ENCODE measurements at regions not wholly inside any gene's neighbourhood (a gene's known extent, or its start where the extent isn't known, plus 50 kb on each side); places are given as distances from the start of the nearest gene placed in this dataset.

DNA sequence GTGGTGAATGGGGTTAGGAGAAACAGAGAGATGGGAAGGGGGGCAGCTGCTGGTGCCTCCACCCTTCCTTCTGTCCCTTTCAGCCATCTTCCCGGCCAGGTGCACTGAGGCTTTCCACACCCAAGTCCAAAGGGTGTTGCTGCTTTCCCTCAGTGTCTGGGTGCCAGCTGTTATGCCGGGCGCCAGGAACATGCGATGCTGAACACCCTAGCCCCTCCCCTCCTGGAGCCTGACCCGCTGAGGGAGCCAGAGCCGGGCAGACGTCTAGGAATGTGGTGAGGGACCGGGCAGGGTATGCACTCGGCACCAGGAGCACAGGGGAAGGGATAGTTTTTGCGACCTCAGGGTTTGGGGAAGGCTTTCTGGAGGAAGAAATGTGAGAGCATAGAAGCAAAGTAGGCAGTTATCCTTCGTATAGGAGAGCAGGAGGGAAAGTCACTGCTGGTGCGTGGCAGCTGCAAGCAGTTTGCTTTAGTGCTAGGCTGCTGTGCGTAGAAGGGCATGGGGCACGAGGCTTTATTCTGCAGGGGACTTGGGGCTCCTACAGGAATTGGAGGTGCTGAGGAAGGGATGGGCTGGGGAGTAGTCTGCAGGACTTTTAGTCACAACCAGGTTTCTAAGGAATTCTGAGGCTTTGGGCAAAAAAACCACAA, 147.7 kb downstream of the TSN start:
- POLR2A ChIA-PET, result interaction anchor here (0.6 kb wide), 1 partner anchor 91 kb away, joined by 3 read pairs; no protein-coding TSS in a partner anchor
- no peak overlapping the region for H3K27ac ChIP-seq (ENCODE audit: extremely low read depth, low read depth, low read length)
- H3K9me1 ChIP-seq (ENCODE audit: control insufficient read depth, insufficient read depth, low read length), result no peaks in the 10 kb centered on the region
- no peaks in the 10 kb centered on the region for H3K9me3 ChIP-seq (replicated peaks; ENCODE audit: control insufficient read depth, insufficient read depth, low read depth, low read length)
- intact Hi-C loops (cut with micrococcal nuclease) (loop anchor here (5.0 kb wide), 1 partner anchor 69 kb away; no protein-coding TSS in a partner anchor), in situ Hi-C loops (cut with MboI) (no loop called here)
- CTCF ChIA-PET (ENCODE audit: low intra/inter-chr PET ratio), result no interaction called here
- peaks cover 0 to 10% of the 10 kb centered on the region in 2 experiments; a peak in 1 of 5 replicates for H3K4me1 ChIP-seq (replicated peaks in 1 of 2; ENCODE audit: control insufficient read depth in 2 of 2, insufficient read depth in 2 of 2, low read length in 2 of 2)
- DNase-seq (ENCODE audit: extremely low read depth in 1 of 4, low spot score in 3 of 4) (no peak), FAIRE-seq (no peak), ATAC-seq (peak; percentile 9)
- peak overlapping the region; percentile 83 for H2AFZ ChIP-seq (ENCODE audit: low read depth, low read length)
- peak overlapping the region; percentile 73 for H3K4me2 ChIP-seq (ENCODE audit: insufficient read depth, low read length)
- no TSS peak for BruUV-seq (replicated peaks)
- 2% methylated on average over 10 of the region's 14 CpGs for WGBS (ENCODE audit: insufficient coverage, low coverage, missing lambda C conversion rate)
- 0 out of 2 replicates have a peak, but pooled peaks cover 3% of the 10 kb centered on the region for H4K20me1 ChIP-seq (replicated peaks; ENCODE audit: control insufficient read depth, insufficient read depth, low read length)
- H3K79me2 ChIP-seq (ENCODE audit: control insufficient read depth, insufficient read depth, low read length), result no peaks in the 10 kb centered on the region
- peak overlapping the region; percentile 29 for H3K4me3 ChIP-seq
- no peak overlapping the region; a peak in 2 of 4 replicates for H3K9ac ChIP-seq (ENCODE audit: insufficient read depth in 1 of 2, low read depth in 2 of 2, low read length in 2 of 2)
- H3K27me3 ChIP-seq (ENCODE audit: control insufficient read depth in 2 of 2, insufficient read depth in 2 of 2, low read length in 2 of 2), result peaks cover 0 to 30% of the 10 kb centered on the region in 2 experiments; a peak in 2 of 5 replicates
- no peaks in the 10 kb centered on the region for H3K36me3 ChIP-seq (ENCODE audit: control insufficient read depth, insufficient read depth, low read length)
- TF ChIP-seq KLF13 (tag; IDR thresholded peaks at IDR 0.05; ENCODE audit: borderline replicate concordance, low read depth) (no peak), POLR2B (IDR thresholded peaks at IDR 0.05; ENCODE audit: low read depth, partially characterized antibody) (no peak), SAFB2 (IDR thresholded peaks at IDR 0.05; ENCODE audit: borderline replicate concordance, low read depth, low read length, severe bottlenecking) (no peak), ZNF431 (CRISPR knock-in tag; IDR thresholded peaks at IDR 0.05) (no peak), ZNF133 (CRISPR knock-in tag; IDR thresholded peaks at IDR 0.05) (no peak), HNRNPL (IDR thresholded peaks at IDR 0.05; ENCODE audit: low read depth, low read length) (no peak), EWSR1 (IDR thresholded peaks at IDR 0.05; ENCODE audit: borderline replicate concordance, low read depth, partially characterized antibody) (no peak), MIER1 (IDR thresholded peaks at IDR 0.05; ENCODE audit: low read depth) (no peak), ZNF589 (CRISPR knock-in tag; IDR thresholded peaks at IDR 0.05; ENCODE audit: low read depth) (no peak)
- TF ChIP-seq, protein P1, sequence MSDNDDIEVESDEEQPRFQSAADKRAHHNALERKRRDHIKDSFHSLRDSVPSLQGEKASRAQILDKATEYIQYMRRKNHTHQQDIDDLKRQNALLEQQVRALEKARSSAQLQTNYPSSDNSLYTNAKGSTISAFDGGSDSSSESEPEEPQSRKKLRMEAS (CRISPR knock-in tag; IDR thresholded peaks at IDR 0.05), result no peak
- TF ChIP-seq, protein P2, sequence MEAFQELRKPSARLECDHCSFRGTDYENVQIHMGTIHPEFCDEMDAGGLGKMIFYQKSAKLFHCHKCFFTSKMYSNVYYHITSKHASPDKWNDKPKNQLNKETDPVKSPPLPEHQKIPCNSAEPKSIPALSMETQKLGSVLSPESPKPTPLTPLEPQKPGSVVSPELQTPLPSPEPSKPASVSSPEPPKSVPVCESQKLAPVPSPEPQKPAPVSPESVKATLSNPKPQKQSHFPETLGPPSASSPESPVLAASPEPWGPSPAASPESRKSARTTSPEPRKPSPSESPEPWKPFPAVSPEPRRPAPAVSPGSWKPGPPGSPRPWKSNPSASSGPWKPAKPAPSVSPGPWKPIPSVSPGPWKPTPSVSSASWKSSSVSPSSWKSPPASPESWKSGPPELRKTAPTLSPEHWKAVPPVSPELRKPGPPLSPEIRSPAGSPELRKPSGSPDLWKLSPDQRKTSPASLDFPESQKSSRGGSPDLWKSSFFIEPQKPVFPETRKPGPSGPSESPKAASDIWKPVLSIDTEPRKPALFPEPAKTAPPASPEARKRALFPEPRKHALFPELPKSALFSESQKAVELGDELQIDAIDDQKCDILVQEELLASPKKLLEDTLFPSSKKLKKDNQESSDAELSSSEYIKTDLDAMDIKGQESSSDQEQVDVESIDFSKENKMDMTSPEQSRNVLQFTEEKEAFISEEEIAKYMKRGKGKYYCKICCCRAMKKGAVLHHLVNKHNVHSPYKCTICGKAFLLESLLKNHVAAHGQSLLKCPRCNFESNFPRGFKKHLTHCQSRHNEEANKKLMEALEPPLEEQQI (IDR thresholded peaks at IDR 0.05), result no peak
- TF ChIP-seq, protein P3, sequence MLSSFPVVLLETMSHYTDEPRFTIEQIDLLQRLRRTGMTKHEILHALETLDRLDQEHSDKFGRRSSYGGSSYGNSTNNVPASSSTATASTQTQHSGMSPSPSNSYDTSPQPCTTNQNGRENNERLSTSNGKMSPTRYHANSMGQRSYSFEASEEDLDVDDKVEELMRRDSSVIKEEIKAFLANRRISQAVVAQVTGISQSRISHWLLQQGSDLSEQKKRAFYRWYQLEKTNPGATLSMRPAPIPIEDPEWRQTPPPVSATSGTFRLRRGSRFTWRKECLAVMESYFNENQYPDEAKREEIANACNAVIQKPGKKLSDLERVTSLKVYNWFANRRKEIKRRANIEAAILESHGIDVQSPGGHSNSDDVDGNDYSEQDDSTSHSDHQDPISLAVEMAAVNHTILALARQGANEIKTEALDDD (IDR thresholded peaks at IDR 0.05), result no peak
- TF ChIP-seq, protein P4, sequence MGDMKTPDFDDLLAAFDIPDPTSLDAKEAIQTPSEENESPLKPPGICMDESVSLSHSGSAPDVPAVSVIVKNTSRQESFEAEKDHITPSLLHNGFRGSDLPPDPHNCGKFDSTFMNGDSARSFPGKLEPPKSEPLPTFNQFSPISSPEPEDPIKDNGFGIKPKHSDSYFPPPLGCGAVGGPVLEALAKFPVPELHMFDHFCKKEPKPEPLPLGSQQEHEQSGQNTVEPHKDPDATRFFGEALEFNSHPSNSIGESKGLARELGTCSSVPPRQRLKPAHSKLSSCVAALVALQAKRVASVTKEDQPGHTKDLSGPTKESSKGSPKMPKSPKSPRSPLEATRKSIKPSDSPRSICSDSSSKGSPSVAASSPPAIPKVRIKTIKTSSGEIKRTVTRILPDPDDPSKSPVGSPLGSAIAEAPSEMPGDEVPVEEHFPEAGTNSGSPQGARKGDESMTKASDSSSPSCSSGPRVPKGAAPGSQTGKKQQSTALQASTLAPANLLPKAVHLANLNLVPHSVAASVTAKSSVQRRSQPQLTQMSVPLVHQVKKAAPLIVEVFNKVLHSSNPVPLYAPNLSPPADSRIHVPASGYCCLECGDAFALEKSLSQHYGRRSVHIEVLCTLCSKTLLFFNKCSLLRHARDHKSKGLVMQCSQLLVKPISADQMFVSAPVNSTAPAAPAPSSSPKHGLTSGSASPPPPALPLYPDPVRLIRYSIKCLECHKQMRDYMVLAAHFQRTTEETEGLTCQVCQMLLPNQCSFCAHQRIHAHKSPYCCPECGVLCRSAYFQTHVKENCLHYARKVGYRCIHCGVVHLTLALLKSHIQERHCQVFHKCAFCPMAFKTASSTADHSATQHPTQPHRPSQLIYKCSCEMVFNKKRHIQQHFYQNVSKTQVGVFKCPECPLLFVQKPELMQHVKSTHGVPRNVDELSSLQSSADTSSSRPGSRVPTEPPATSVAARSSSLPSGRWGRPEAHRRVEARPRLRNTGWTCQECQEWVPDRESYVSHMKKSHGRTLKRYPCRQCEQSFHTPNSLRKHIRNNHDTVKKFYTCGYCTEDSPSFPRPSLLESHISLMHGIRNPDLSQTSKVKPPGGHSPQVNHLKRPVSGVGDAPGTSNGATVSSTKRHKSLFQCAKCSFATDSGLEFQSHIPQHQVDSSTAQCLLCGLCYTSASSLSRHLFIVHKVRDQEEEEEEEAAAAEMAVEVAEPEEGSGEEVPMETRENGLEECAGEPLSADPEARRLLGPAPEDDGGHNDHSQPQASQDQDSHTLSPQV (IDR thresholded peaks at IDR 0.05), result no peak
